D341Med (cell line): ENCODE measurements at regions not wholly inside any gene's neighbourhood (a gene's known extent, or its start where the extent isn't known, plus 50 kb on each side); places are given as distances from the start of the nearest gene placed in this dataset.
"Not testable (repeated sequence)": the region's sequence is repeated elsewhere in the genome, so short reads cannot be mapped to it uniquely, and the experiment has no call there.

Experiments used
- DNase-seq: peaks from one replicate; pipeline ENCODE4 v3.0.0; 2012; ENCODE audit warnings: low spot score

DNA sequence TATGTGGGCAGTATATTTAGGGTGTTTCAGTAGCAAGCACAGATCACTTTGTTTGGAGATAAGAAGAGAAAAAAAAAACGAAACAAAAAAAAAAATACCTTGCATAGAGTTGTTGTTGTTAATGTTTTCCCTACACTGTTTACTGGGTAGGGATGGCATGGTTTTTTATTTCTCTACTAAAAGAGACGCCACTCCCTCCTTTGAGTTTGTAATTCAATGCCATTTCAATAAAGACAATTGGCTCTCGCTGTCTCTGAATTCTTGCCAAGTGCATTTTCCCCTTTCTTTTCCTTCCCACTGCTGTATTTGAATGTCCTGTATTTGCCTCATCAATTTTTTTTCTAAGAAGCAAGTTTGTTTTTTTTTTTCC lies 213.9 kb upstream of the UBASH3B start:
- DNase-seq = no peak

DNA sequence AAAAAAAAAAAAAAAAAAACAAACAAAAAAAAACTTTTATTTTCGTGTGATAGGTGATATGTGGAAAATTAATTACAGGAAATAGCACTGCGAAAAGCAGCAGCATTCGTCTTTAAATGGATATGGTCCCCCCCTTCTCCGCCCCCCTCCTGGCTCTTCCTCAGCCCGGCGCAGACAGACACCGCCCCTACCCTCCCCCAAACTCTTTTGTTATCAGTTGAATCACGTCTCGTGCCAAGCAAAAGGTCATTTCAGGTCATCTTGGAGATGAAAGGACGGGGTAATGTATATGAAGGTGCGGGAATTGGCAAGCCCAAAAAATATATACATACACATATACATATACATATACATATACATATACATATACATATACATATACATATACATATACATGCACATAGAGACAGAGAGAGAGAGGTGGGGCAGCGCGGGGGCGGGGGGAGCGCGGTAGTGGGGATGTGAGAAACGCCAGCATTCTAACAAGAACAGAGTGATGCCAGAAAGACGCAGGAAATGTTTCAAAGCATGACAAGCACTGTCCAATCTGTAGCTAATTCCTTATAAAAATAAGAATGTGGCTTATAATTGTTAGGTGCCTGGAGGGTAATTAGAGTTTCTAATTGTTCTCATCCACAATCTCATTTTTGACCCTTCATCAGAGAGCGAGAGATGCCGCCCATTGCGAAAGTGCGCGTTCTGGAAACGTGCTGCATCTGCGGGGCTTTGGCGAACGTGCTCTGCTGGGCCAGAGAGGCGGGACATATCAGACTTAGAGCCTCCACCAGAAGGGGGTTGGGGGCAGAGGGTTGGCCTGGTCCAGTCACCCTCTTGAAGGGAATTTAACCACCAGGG lies 214.5 kb upstream of the UBASH3B start:
- no peak for DNase-seq

GRCh38 chr11:122439866-122440810 lies 215.4 kb upstream of the UBASH3B start:
- DNase-seq = no peak

- DNase-seq = no peak
These were observed 219.3 kb upstream of the UBASH3B start for GRCh38 chr11:122436188-122436555.

DNA sequence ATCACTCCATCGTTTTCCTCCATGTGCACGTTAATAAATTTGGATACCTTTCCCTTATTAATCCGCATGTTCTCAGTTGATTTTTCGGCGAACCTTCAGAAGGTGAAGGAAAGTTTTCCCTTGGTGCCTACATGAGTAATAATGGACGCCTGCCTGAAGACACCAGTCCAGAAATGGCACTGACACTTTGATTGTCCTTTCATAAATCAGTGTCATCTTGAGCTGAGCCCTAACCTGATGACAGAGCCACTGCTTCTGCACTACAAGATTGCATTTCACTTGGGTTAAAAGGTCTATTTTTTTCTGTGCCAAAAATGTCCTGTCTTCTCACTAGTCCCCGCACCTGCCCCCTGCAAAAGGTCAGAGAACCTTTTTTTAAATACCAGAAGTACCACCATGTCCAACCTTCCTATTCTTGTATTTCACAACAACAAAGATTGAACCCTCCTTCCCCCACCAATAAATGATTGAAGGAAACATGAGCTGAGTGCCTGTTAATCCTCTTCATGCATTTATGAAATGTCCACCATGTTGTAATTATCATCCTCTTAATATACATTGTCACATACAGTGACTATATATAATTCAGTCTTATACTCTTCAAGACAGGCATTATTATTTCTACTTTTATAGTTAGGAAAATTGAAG lies 219.9 kb upstream of the UBASH3B start:
- DNase-seq = no peak

GRCh38 chr11:122434786-122435185 lies 220.7 kb upstream of the UBASH3B start:
- DNase-seq = no peak

GRCh38 chr11:122430490-122430889 lies 225.0 kb upstream of the UBASH3B start:
- DNase-seq = no peak

DNA sequence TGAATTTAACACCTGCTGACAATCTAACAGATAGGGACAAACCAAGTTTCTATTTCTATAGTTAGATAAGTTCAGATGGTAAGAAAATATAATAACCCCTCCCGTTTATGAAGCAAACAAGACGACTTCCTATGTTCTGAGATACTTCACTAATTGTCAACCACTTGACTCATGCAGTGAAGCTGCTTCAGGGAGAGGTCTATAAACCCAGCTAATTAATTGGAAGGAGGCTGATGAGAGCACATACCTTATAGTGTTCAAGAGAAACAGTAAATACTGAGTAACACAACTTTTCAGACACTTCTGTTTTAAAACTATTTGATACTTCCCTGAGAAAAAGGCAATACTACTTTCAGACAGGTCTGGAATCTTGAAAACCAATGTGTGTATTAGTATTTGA lies 229.4 kb upstream of the UBASH3B start:
- DNase-seq = no peak

DNA sequence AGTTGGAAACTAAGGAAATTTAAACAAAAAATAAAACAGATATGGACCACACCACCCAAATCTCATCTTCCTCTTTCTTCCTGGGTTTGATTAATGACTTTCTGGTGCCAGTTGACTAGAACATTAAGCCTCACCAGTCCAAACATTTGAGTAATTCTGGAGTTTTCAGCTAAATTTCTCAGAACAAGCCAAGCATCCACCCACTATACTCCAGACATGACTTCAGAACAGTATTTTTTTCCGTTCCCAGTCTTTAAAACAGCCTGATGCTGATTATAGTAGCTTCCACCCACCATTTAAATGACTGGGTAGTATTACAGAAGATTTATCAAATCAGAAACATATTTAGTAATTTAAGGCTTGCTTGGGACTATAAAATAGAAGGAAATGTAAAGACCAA lies 230.9 kb upstream of the UBASH3B start:
- no peak for DNase-seq

DNA sequence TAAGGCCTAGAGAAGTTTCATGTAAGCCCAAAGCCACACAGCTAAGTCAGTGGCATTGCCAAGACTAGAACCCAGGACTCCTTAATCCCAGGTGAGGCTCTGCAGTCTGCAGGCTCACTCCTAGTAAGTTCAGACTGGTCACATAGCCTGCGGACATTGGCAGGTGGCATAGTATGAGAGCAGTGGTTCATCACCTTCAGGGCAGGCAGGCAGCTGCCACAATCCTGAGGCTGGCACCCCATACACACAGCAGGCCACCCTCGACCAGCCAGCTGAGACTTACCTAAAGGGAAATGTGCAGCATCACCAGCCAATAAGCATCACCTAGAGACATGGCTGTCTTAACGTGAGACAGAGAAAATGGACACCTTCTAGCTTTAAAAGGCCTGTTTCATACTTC lies 231.6 kb upstream of the UBASH3B start:
- DNase-seq = no peak

DNA sequence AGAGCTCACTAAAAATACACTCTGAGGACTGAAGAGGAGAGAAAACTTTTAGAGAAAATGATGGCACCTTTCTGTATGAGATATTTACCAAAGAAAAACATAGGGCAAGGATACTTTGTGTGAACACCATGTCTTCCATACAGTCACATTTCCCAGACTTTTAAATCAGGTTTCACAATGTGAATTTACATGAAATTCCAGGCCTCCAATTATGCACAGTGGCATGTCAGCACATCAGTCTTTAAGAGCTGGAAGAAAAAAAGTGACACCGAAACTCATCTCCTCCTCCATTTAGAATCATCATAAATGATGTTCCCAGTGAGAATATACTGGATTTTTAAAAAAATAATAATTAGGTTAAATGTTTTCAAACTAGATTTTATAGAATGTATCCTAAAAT lies 232.2 kb upstream of the UBASH3B start:
- DNase-seq = no peak

DNA sequence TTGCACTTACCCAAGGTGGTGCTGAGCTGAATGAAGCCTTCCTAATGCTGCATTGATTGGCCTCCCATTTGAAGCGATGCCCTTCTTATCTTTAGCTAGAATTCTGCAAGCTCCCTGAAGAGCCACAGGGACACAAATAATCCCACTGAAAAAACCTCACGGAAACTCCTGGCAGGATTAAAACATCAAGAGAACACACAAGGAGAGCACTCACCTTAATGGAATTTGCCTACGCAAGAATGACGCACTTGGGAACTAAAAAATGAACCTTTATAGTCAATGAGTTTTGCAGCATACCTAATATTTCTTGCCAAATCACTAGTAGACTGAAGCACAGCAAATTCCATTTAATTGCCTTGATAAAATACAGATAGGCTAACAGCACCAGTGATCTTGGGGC lies 232.8 kb upstream of the UBASH3B start:
- no peak for DNase-seq

DNA sequence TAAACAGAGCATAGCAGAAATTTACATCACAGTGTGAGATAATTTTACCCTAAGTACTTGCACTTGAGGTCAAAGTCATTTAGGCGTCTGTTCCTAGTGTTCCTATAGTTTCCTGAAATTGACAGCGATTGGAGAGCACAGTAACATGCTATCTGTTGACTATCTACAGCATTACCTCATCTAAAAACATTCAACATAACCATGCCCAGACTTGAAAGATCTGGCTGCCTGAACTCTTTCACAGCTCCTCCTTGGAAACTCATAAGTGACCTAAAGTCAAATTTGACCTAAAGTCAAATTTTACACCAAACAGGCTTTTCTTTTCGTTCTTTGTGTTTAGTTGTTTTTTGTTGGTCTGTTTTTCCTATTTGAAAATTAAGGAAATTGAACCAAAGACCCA lies 233.8 kb upstream of the UBASH3B start:
- no peak for DNase-seq

DNA sequence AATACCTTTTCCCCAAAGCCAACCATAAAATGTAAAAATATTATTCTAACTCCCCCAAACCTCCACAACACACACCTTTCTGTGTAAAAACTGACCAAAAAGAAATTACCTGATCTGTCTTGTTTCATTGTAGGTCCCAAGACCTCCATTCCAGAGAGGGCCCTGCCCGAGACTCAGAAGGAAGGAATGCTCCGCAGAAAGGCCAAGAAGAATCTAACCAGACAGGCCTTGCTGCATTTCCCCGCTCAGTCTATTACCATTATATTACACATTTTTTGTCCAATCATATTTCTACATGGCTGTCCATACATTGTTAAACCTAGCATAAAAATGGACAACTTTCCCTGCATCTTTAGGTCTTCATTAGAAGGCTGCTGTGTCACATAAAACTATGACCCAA lies 237.5 kb upstream of the UBASH3B start:
- no peak for DNase-seq

DNA sequence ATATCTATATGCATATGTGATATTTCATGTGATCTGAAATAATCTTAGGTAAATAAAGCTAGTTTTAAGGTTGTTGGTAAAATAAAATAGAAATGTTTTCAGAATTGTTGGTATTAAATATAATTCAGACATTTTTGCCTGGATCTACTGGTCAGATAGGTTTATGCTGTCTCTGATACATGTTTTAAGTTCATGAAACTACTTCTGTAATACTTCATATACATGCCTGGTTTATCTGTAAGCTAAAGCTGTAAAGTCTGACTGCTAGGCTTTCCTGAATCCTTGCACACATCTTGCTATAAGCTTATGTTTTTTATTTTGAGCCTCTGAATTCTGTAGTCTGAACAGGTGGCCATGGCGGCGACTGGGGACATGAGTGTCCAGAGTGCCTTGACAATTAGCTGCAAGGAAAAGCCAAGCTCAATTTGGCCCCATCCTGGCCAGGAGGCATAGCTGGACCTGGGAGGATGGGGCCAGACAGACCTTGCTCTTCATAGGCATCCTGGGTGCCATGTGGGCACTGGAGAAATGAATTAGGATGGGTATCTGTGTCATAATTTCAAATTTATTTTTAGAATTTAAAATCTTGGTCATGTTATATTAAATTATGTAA lies 241.0 kb upstream of the UBASH3B start:
- no peak for DNase-seq

DNA sequence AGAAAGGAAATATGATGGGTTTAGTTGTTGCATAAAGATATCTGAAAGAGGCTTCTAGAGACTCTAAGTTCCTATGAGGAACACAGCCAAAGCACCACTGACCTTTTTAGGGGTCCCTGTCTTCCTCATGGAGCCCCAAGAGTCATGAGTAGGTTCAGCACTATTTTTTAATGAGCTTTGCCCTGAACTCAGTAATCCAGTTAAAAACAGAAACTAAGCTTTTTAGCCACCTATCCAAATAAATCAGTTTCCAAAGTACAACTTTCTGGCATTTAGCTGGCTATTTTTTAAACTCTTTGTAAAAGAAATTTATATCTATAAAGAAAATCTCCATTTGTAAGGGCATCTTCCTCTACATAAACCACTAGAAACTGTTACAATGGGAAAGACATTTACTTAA lies 241.8 kb upstream of the UBASH3B start:
- no peak for DNase-seq

- DNase-seq = no peak
These were observed 242.9 kb upstream of the UBASH3B start for GRCh38 chr11:122412581-122412980.

GRCh38 chr11:122406466-122406865 lies 249.1 kb upstream of the UBASH3B start:
- no peak for DNase-seq

GRCh38 chr11:122405547-122406341 lies 249.8 kb upstream of the UBASH3B start:
- no peak for DNase-seq

DNA sequence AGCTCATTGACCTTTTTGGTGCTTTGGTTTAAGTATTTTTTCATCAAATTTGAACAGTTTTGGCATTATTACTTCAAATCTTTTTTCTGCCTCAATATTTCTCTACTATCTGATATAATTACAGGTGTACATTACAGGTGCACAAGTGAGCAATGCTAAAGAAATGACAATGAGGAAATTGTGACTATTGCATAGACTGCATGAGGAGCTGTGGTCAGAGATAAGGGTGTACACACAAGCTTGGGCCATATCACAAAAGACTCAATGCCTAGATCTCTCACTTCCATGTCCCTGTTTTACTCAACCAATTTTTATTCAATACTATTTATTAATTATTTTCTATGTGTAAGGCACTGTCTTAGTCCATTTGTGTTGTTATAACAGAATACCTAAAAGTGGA lies 251.0 kb upstream of the UBASH3B start:
- DNase-seq = no peak

- DNase-seq = not testable (repeated sequence)
These were observed 253.9 kb upstream of the UBASH3B start for GRCh38 chr11:122401581-122401980.
